Stimulated activated CD4-positive, alpha-beta T cell treated with anti-CD3 and anti-CD28 coated beads, Interleukin-1b, Interleukin-23, amount 100 ng/mL, for 24 hours (primary cell): ENCODE measurements at regions not wholly inside any gene's neighbourhood (a gene's known extent, or its start where the extent isn't known, plus 50 kb on each side); places are given as distances from the start of the nearest gene placed in this dataset.
"Not testable (repeated sequence)": the region's sequence is repeated elsewhere in the genome, so short reads cannot be mapped to it uniquely, and the experiment has no call there.

Source experiments
- DNase-seq, 4 experiments: peaks; one replicate each; pipeline ENCODE4 v3.0.0-alpha.2; 2020; ENCODE audit warnings: low read depth in 4 of 4, low spot score in 1 of 4

GRCh38 chr11:86148345-86148747 is 79.5 kb upstream of the PICALM start:
- no peak for DNase-seq

- DNase-seq: no peak
Measured at GRCh38 chr11:86147004-86147403, 78.1 kb upstream of the PICALM start.

- DNase-seq: no peak
Measured at GRCh38 chr11:86145439-86146156, 76.7 kb upstream of the PICALM start.

DNA sequence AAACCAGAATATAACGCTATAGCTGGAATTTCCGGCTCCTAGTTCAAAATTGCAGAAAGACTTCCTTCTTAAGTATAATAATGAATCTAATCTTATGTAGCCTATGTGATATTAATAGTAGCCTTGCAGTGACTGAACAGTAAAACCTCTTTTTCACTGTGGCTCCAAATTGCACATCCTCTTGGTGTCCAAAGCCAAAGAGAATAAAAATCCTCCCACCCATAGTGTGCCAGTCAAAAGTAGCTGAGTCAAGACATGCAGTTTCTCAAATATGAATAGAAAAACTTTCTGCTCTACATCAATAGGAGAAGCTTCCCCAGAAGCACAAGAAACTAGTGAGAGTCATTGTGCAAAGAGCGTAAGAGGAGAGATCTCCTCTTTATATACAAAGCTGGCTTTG is 76.0 kb upstream of the PICALM start:
- DNase-seq: no peak

- not testable (repeated sequence) for DNase-seq
Measured at GRCh38 chr11:86144087-86144486, 75.2 kb upstream of the PICALM start.

DNA sequence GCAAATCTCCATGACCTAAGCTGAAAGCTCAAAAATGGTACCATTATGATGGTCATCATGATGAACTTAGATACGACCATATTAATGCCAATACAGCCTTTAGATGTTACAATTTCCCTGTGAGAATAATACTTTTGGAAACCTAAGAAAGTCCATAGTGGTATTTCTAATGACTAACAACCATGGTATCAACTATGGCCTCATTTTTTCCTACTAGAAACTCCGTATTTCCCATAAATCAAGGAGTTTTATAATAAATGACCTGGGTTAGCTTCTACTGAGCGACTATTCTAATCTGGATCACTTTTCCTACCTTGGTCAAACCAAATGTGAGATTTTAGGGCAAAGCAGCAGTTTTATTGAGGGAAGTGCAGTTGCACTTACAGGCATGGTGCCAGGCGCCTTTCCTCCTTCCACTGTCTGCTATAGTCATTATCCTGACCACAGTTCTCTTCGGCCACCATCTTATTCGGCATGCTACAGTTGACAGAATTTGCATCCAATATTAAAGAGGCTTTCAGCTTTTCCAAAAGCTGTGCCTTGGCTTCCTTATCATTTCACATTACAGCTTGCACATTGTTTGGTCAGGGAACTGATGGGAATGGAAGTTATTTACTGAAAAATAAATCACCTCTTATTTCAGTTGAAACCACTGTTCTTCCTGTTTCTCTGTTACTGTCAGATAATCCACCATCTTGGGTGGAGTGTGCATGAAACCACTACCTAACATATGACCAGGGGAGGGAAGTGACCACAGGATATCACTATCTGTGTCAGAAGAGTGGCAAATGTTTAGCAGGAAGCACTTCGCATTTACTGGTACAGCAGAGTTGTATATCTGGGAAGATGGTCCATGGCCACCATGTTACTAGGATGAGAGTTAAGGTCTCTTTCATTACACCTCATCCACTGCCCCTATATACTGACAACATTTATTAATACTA is 74.5 kb upstream of the PICALM start:
- no peak for DNase-seq

DNA sequence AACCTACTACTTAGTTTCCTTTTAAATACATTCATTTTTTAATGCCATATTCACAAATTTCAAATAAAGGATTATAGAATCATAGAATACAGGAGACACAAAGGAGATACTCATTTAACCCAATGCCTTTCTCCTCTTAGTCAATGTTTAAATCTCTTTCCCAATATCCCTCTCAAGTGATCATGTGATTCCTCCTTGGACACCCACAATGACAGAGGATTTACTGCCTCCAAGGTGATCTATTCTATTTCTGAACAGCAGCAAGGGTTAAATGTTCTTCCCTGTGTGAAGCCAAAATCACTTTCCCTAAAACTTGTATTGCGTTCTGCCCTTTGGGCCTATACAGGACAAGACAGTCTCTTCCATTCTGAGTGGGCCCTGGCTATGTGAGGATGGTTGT is 73.3 kb upstream of the PICALM start:
- DNase-seq: no peak

- DNase-seq: no peak
Measured at GRCh38 chr11:86141727-86142126, 72.8 kb upstream of the PICALM start.

GRCh38 chr11:86140334-86140990 is 71.6 kb upstream of the PICALM start:
- DNase-seq: no peak

GRCh38 chr11:86138958-86139357 is 70.1 kb upstream of the PICALM start:
- no peak for DNase-seq

GRCh38 chr11:86136538-86136937 is 67.7 kb upstream of the PICALM start:
- DNase-seq: no peak

DNA sequence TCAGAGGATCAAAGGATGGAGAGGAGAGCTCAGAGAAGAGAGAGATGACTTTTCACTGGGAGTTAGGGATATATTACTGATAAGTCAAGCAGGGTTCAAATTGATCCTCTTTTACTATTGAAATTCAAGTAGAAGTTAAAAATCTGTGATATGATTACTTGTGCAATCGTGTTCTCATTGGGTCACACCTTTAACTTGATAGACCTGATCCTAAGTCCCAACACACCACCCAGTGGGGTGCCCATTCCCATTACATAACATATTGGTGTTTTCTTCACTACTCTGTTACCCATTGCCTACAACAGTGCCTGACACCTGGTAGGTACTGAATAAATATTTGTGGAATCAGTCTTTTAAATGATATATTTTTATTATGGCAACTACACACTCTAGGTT is 66.4 kb upstream of the PICALM start:
- DNase-seq: no peak

DNA sequence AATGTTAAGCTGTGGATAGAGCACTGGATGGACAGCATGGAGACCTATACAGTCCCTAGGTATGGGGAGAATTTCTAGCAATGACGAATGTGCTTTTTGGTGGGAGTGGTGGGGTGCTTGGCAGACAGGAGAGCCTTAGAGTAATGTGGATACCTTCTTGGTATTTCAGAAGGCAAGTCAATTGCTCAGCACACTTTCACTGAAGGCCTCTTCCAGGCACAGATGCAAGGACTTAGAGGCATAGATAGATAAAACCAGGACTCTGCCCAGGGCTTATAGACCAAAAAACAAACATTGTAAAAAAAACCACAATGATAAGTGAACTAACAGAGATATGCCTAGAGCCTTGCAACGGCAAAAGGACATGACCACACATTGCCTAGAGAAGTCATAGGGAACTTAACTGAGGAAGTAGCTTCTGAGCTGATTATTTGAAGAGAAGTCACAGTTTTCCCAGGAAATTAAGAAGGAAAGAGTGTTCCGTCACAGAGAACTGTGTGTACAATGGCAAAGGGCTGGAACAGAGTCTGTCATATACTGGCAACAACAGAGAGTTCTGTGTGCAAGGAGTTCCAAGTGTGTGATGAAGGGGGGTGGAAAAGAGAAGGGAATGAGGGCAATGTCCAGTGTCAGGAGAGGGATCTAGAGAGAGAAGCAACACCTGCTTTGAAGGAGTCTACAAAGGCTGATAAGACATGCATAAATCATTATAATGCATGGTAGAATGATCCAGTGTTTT is 65.9 kb upstream of the PICALM start:
- no peak for DNase-seq

DNA sequence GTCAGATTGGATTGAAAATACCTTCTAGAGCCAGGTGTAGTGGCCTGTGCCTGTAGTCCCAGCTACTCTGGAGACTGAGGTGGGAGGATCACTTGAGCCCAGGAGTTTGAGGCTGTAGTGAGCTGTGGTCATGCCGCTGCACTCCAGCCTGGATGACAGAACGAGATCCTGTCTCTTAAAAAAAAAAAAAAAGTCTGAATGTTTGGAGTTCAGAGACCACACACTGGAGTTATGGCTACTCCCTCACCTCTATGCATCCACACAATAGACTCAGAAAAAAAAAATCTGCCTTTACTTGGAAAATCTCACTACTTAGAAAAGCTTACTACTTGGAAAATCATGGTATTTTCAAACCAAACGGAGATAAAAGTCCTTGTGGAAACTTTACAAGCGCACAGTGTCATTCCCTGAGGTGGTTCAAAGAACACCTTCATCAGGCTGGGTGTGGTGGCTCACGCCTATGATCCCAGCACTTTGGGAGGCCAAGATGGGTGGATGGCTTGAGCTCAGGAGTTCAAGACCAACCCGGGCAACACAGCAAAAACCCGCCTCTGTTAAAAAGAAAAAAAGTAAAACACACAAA is 63.9 kb upstream of the PICALM start:
- no peak for DNase-seq

DNA sequence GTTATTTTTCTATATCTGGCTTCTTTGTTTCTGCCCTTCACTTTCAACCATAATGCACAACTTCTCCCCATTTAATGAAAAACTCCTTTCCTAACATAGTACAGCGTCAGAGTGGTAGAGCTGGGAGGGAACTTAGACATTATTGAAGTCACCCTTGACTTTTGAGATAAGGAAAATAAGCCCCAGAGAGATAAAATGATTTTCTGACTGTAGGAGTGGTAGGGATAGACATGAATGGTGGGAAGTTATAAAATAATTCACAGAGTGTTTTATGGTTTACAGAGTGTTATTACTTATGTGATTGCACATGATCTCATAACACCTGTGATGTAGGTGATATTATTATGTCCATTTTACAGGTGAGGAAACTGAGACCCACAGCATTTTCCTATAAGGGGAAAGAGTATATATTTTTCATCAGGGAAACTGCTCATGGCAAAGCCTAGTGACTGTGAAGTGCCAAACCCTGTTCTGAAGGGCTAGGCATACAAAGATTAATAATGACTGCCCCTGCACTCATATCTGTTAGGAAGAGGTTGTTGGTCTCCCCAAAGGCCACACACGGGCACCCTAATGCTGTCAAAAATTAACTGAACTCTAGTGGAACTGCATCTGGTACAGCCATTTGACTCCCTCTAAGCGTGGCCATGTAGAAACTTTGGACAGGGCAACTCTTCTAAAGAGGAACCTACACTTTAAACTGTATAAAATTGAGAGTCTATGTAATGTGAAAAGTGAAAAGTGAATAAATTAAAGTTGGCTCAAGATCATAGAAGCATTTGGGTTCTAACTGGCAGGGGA is 61.1 kb upstream of the PICALM start:
- DNase-seq: no peak

DNA sequence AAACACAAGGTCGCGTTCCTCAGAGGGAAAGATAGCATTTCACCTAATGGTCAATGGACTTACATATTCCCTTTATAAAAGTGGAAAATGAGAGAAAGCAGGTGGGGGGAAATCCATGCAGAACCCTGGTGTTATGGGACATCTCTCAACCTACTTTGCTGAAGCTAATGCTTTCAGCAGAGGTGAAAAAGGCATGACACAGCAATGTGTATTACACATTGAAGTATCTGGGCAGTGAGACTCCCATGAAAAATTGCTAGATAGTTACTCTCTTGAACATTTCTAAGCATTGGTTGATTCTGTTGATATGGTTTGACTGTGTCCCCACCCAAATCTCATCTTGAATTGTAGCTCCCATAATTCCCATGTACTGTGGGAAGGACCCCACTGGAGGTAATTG is 60.0 kb upstream of the PICALM start:
- no peak for DNase-seq

GRCh38 chr11:86126862-86127261 is 58.0 kb upstream of the PICALM start:
- no peak for DNase-seq

- no peak for DNase-seq
Measured at GRCh38 chr11:86124251-86125233, 55.7 kb upstream of the PICALM start.

DNA sequence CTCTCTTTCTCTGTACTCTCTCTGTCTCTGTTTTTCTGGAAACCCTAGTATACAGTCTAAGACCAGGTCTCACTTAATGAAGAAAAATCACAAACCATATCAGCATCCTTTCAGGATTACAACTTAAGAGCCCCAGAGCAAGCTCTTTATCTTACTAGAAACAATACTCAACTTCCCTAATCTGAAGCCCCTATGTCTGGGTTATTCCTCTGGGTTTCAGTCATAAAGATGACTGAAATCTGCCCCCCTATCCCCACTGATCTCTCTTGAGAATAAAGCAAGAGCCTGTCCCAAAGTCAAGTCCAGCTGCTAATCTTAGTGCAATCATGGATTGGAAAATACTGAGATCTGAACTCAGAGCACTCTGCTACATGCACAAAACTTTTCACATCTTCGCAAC is 53.9 kb upstream of the PICALM start:
- no peak for DNase-seq
